ENCODE measurements at regions not wholly inside any gene's neighbourhood (a gene's known extent, or its start where the extent isn't known, plus 50 kb on each side); places are given as distances from the start of the nearest gene placed in this dataset.

DNA sequence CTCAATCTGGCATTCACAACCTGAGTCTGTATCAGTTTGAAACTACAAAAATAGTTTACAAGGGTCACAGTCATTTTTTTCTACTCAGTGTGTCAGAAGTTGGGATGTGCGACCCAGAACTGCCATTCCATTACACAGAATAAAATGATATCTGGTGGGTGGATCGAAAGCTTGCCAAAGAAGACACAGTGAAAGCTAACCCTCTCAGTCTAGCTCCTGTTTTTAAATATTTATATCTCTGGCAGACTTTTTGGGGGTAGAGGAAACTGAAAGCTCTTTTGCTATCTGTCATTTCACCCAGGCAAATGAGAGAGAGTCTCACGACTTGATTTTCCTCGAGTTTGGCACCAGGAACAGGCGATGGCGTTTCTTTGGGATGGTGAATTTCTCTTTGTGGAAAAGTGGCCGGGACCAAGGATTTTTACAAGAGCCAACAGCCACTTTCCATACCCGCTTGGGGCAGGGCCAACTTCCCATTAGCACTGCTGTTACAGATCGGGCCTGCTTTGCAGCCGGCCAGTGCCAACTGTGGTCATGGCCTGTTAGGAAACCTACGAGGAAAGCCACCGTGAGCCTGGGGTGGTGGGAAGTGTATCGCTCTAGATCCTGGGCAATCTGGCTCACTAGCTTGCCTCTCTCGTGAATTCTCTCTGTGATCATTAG lies 185.5 kb upstream of the NFIA start:
- no peaks in the 10 kb centered on the region for H3K36me3 ChIP-seq
- no peak overlapping the region for H3K4me3 ChIP-seq
- TF ChIP-seq, protein P1, sequence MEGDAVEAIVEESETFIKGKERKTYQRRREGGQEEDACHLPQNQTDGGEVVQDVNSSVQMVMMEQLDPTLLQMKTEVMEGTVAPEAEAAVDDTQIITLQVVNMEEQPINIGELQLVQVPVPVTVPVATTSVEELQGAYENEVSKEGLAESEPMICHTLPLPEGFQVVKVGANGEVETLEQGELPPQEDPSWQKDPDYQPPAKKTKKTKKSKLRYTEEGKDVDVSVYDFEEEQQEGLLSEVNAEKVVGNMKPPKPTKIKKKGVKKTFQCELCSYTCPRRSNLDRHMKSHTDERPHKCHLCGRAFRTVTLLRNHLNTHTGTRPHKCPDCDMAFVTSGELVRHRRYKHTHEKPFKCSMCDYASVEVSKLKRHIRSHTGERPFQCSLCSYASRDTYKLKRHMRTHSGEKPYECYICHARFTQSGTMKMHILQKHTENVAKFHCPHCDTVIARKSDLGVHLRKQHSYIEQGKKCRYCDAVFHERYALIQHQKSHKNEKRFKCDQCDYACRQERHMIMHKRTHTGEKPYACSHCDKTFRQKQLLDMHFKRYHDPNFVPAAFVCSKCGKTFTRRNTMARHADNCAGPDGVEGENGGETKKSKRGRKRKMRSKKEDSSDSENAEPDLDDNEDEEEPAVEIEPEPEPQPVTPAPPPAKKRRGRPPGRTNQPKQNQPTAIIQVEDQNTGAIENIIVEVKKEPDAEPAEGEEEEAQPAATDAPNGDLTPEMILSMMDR (IDR thresholded peaks at IDR 0.05), result no peak
- no peak overlapping the region for H3K27ac ChIP-seq
- H3K27me3 ChIP-seq (ENCODE audit: low read depth), result no peaks in the 10 kb centered on the region
- H3K4me1 ChIP-seq, result no peaks in the 10 kb centered on the region
- DNase-seq (no peak), ATAC-seq (no peak)
- no peaks in the 10 kb centered on the region for H3K9me3 ChIP-seq
- intact Hi-C loops (cut with DNase I), result no loop called here

DNA sequence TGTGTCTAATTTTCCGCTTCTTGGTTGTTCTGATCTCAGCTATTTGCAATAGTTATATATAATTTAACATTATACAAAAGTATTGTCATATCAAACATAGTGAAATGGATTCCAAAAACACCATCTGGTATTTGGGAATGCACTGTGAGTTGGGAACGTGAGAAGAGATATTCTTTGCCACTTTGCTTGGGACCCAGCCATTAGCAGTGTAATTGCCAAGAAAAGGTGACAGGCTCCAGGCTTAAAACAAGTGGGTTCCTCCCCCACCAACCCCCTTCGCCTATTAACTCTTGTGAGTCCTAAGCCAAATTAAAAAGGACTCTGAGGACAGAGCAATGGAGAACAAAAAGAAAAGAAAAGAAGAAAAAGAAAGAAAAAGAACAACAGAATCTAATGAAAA lies 186.7 kb upstream of the NFIA start:
- Histone ChIP-seq H3K27ac (no peak overlapping the region), H3K9me3 (no peaks in the 10 kb centered on the region), H3K4me1 (no peaks in the 10 kb centered on the region), H3K36me3 (no peaks in the 10 kb centered on the region), H3K27me3 (ENCODE audit: low read depth) (no peaks in the 10 kb centered on the region), H3K4me3 (no peak overlapping the region)
- TF ChIP-seq, protein P1 (IDR thresholded peaks at IDR 0.05), result no peak
- DNase-seq (no peak), ATAC-seq (no peak)
- intact Hi-C loops (cut with DNase I), result no loop called here

DNA sequence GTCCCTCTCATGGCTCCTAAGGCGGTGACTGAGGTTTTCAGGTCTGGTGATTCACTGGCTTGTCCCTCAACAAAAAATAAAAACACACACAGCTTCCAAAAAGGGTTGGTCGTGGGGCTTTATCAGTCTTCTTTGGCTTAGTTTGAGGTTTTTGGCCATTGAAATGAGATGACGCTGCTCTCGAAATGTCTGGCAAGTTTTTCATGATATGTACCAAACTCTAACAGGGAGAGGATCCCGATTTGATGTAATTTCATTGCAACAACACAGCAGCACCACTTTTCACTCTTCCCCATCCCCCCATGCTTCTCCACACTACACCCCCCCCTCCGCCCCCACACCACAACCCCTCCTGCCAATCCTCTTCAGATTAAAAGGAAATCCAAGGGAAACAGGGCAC lies 187.1 kb upstream of the NFIA start:
- Histone ChIP-seq H3K9me3 (no peaks in the 10 kb centered on the region), H3K4me1 (no peaks in the 10 kb centered on the region), H3K4me3 (no peak overlapping the region), H3K36me3 (no peaks in the 10 kb centered on the region), H3K27ac (no peak overlapping the region), H3K27me3 (ENCODE audit: low read depth) (no peaks in the 10 kb centered on the region)
- intact Hi-C loops (cut with DNase I), result no loop called here
- TF ChIP-seq, protein P1 (IDR thresholded peaks at IDR 0.05), result no peak
- DNase-seq, result no peak
- ATAC-seq, result no peak

DNA sequence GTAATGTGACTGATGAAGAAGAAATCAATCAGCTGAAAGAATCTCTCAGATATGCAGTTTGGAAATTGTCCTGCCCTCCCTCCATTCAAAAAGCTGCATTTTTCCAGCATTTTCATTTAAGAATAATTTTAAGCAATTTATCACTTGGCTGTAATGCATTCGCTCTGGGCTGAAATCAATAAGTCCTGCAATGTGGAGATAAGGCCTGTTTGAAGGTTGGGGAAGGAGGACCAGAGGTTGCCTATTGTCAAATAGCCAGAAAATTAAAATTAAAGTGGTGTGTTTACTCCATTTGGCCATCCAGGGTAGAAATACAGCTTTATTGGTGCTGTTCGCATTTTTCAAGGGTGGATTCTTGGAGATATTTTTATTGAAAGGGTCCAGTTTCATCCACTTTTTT lies 187.6 kb upstream of the NFIA start:
- H3K4me1 ChIP-seq, result no peaks in the 10 kb centered on the region
- TF ChIP-seq, protein P1 (IDR thresholded peaks at IDR 0.05), result no peak
- H3K9me3 ChIP-seq, result no peaks in the 10 kb centered on the region
- no peaks in the 10 kb centered on the region for H3K27me3 ChIP-seq (ENCODE audit: low read depth)
- H3K27ac ChIP-seq, result no peak overlapping the region
- H3K36me3 ChIP-seq, result no peaks in the 10 kb centered on the region
- no peak for DNase-seq
- intact Hi-C loops (cut with DNase I), result no loop called here
- no peak overlapping the region for H3K4me3 ChIP-seq
- no peak for ATAC-seq

DNA sequence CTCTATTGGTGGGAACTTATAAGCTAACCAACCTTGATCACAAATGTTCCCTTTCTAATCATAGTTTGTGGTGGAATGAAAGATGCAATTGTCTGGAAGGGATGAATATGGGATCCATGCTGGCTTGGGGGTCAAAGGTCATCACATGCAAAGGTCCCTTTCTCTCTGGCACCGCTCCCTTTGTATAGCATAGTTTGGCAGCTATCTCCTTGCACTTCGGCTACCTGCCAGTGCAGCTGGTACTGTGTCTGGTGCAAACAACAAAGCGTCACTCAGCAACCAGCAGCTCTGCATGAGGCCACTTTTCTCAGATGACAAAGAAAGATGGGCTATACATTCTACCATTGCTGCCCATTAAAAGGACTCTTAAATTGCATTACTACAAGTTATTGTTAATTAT lies 188.2 kb upstream of the NFIA start:
- TF ChIP-seq, protein P1 (IDR thresholded peaks at IDR 0.05), result no peak
- no peak for ATAC-seq
- DNase-seq, result no peak
- H3K9me3 ChIP-seq, result no peaks in the 10 kb centered on the region
- intact Hi-C loops (cut with DNase I), result no loop called here
- H3K27ac ChIP-seq, result no peak overlapping the region
- H3K4me1 ChIP-seq, result no peaks in the 10 kb centered on the region
- H3K4me3 ChIP-seq, result no peak overlapping the region
- H3K36me3 ChIP-seq, result no peaks in the 10 kb centered on the region
- H3K27me3 ChIP-seq (ENCODE audit: low read depth), result no peaks in the 10 kb centered on the region
